DMS 273 (cell line): ENCODE measurements at regions not wholly inside any gene's neighbourhood (a gene's known extent, or its start where the extent isn't known, plus 50 kb on each side); places are given as distances from the start of the nearest gene placed in this dataset.
A peak's percentile ranks its signal among the peaks of the same experiment; 100 is the strongest.
"Not testable (repeated sequence)": the region's sequence is repeated elsewhere in the genome, so short reads cannot be mapped to it uniquely, and the experiment has no call there.

ENCODE experiments used
- DNase-seq: peaks from one replicate; lab custom pipeline; 2025; ENCODE audit not compliant: unreplicated experiment; lab: John Stamatoyannopoulos, UW

DNA sequence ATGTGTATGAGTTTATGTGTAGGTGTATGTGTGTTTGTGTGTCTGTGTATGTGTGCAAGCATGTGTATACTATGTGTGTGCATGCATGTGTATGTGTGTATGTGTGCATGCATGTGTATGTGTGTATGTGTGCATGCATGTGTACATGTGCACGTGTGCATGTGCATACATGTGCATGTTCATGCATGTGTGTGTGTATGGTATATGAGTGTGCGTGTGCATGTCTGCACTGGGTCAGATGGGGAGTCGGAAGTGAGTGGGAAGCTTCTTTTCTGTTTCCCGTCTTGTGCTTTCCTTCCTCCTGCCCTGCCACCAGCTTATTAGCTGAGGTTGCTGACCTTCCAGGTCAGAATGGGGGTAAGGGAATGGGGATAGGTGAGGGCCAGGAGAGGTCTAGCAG lies 174.7 kb downstream of the MAP2K4 start:
- DNase-seq = no peak

DNA sequence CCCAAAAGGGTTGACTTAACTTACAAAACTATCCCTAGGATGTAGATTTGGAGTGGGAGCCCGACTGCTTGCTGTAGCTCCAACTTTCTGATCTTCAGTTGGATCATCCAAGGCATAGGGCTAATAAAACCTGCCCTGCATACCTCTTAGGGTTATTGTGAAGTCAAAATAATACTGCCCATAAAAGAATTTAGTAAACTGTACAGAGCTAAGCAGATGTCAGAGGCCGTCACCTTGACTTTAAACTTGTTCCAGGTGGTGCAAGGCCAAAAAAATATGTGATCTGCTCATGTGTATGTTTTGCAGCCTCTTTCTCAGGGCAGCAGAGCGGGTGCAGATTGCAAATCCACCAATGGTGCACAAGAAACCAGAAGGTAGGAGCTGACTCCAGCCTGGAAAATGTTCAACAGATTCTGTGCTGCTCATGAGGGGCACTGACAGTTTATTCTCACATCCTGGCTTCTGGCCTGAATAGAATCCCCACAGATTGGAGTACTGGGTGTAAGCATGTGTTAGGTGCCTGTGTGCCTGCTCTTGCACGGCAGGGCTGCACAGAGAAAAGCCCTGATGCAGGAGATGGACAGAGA lies 180.7 kb downstream of the MAP2K4 start:
- peak; percentile 46 for DNase-seq

DNA sequence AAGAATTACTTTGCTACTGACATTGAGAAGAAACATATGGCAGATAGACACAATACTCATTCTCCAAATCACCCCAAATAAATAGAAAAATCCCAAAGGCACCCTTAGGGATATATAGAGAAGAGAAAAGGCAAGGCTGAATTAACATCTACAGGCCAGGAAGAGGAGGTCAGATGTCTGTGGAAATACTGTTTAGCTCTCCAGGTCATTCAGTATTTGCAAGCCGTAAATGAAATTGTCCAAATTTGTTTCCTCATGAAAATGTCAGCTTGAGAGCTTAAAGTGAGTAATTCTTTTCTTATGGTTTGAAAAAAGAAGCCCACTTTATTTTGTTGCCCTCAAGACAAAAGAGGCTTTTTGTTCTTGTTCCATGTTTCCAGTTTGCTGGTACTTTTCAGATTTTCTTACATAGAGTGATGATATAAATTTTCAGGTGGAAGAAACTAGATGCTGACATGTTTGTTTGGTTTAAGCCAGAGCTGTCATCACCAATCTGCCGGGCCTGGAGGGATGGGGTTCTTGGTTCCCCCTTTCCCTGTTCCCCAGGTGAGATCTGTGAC lies 189.0 kb downstream of the MAP2K4 start:
- DNase-seq = no peak

DNA sequence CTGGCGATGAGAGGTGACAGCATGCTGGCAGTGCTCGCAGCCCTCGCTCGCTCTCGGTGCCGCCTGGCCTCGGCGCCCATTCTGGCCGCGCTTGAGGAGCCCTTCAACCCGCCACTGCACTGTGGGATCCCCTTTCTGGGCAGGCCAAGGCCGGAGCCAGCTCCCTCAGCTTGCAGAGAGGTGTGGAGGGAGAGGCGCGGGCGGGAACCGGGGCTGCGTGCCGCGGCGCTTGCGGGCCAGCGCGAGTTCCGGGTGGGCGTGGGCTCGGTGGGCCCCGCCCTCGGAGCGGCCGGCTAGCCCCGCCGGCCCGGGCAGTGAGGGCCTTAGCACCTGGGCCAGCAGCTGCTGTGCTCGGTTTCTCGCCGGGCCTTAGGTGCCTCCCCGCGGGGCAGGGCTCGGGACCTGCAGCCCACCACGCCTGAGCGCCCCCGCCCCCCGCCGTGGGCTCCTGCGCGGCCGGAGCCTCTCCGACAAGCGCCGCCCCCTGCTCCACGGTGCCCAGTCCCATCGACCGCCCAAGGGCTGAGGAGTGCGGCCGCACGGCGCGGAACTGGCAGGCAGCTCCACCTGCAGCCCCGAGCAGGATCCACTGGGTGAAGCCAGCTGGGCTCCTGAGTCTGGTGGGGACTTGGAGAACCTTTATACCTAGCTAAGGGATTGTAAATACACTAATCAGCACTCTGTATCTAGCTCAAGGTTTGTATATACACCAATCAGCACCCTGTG lies 200.2 kb downstream of the MAP2K4 start:
- DNase-seq = not testable (repeated sequence)

DNA sequence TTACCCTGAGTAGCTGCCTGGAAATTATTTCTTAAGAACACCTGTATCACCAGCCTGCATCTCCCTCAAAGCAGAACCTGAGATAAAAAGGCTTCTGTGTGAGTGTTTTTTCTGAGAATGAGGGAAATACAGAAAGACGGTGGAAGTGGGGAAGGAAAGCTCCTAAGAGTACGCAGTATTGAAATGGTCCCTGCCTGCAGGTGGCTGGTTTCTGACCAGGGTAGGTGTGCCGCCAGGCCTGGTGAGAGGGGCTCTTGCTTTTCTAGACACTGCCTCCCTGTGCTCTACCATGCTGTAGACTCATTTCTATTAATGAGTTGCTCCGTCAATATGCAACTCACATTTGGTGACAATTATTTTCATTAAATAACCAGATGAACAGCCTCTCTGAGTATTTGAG lies 201.7 kb downstream of the MAP2K4 start:
- no peak for DNase-seq

DNA sequence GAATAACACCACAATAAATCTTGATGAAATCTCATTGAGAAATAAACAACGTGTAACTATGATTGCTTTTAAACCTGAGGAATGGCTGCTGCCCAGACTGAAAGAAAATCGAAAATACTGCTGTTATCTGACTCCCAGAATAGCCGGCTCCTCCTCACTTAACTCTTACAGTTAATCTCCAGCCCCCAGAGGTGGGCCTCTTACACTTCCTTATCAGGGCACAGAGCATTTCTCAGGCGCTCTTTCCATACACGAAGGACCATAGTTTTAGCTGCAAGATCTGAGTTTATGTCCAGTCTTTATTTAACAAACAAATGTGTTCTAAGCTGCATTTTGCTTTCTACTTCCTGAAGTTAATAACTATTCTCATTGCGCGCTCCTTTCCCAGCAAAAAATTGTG lies 206.9 kb downstream of the MAP2K4 start:
- DNase-seq = no peak

DNA sequence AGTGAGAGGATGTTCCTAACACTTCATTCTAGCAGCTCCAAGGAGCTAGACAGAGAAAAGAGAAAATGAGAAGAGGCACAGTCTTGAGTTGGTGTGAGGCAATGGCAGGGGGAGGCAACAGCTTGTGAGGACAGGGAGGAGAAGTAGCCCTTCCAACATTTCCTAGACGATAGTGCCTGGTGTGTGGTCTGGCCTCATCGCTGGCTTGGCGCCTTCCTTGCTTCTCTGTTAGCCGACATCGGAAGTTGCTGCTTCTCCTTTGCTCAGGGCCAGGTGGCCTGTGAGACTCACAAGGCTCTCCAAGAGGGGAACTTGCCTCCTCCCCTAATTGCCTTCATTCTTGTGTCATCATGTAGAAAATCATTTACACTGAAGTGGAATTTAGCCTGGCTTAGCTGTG lies 208.7 kb downstream of the MAP2K4 start:
- DNase-seq = no peak

DNA sequence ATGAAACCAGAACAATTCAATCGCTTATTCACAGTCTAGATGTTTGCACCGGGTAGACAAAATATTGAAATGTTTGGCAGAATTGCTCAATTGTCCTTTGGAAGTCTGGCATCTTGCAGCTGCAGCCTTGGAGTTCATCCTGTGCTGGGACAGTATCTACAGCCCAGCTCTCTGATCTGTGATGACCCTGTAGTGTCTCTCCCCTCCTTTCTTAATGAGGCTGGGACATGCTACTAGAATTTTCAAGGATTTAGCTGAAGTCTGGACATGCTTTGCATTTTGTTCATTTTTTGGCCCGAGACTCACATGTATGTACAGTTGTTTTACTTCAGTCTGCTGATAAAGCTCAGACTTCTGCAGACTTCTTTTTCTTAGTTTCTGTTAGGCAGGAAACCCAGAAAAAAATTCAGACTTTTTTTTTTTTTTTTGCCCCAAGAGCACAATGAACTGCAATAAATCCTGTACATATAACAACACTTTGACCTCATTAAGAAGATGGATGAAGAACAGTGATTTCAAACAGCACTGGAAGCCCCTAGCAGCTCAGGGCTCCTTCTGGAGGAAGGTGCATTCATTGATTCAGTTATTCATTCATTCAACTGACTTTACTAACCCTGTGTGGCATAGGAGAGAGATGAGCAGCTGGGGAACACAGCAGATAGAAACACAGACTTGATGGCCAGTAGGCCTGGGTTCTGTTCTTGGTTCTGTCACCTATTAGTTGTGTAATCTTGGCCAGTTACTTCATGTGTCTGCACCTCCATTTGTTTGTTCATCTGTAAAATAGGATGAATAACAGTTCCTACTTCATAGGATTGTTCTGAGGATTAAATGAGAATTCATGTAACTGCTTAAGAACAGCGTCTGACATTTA lies 210.0 kb downstream of the MAP2K4 start:
- no peak for DNase-seq

DNA sequence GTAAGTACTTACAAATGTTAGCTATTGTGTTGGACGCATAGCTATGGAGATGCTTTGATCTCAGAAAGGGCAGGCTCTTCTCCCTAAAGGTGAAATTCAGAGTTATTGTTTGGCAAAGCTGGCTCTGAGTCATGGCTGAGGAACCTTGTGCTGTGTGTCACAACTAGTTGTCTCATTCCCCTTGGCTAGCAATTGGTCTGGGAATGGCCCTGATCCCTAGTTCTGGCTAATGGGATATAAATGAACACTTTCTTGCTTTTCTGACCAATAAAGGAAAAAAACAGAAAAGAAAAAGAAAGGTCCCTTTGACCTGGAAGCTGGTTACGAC lies 210.6 kb downstream of the MAP2K4 start:
- no peak for DNase-seq

DNA sequence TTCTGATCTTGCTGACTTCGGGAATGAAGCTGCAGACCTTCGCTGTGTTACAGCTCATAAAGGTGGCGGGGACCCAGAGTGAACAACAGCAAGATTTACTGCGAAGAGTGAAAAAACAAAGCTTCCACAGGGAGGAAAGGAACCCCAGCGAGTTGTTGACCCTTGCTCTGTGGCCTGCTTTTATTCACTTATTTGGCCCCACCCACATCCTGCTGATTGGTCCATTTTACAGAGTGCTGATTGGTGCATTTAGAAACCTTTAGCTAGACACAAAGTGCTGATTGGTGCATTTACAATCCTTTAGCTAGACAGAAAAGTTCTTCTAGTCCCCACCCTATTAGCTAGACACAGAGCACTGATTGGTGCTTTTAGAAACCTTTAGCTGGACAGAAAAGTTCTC lies 218.3 kb downstream of the MAP2K4 start:
- DNase-seq = not testable (repeated sequence)

DNA sequence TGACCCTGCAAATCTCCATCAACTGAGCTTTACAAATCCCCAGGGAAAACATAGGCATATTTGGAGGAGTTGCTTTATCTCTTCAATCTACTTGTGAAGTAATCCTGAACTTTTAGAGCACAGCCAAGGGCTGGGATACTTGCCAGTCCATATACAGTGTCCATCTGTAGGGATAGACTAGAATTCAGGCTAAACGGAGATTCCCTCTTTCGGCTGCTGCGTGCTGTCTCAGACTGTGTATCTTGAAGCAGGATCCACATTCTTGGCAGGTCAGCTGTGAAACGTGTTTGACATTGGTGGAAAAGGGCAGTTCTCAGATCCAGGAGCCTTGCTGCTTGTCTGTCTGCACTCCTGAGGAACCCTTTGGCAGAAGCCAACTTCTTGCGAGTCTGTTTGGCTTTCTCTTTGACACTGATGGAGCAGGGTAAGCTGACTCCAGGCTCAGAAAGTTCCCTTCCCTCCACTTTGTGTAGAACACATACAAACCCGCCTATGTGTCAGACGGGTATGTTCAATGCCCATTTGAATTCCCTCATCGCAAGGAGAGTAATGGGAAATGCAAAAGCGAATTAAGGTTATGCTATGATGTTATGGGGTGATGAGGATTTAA lies 221.8 kb downstream of the MAP2K4 start:
- peak; percentile 31 for DNase-seq

DNA sequence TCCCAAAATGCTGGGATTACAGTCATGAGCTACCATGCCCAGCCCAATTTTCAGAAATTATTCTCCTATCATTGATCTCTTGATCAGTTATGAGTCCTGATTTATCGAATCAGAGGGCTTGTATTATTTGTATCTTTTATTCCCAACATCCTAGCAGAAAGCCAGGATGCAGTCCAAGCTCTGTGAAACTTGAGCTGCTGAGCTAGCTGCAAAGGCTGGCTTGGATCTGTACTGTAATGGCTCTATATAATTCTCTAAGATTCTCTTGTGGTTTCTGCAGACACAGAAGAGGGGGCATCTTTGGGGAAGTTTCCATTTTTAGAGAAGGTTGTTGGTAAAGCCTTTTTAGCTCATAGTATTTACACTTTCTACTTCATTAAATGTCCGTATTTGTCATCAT lies 227.1 kb downstream of the MAP2K4 start:
- no peak for DNase-seq

DNA sequence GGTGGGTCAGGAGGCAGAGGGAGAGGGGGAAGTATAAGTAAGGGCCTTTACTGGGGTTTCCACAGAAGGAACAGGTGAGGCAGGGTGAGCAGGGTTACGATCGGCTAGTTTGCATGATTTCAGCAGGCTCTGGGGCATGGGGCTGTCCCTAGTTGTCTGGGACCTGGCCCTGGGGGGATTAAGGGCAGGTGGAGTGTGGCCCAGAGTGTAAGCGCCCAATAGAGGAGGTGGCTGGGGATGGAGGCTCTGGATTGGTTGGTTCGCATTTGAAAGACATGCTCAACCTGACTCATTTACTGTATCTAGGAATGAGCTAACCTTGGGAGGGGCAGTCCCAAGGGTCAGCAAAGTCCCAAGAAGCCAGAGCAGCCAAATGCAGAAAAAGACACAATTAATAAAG lies 230.3 kb downstream of the MAP2K4 start:
- no peak for DNase-seq

DNA sequence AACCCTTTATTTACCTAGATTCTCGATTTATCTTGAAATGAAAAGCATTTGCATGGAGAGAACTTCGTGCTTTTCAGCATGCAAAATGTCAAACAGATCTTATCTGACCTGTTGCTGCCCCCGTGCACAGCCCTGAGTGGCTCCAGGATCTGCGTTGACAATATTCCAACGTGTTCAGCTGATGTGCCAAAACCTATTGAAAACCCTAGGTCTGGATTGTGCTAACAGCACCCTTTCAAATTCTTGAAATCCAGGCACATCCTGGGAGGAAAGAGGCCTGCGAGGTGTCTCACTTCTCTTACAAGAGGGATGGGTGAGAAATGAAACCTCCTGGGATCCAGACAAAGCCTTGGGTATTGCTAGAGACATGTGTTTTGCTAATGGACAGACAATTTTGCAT lies 231.8 kb downstream of the MAP2K4 start:
- no peak for DNase-seq

DNA sequence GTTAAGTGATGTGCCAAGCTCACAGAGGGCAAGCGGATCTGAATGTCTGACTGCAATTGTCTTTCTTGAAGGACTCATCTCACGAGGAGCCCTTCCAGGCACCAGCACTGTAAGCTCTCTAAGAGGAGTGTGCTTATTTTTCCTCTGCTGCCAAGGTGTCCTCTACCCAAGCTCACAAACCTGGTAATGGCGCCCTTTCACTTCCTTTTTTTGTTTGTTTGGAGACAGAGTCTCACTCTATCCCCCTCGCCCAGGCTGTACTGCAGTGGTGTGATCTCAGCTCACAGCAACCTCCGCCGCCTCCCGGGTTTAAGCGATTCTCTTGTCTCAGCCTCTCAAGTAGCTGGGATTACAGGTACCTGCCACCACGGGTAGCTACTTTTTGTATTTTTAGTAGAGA lies 233.8 kb downstream of the MAP2K4 start:
- no peak for DNase-seq

DNA sequence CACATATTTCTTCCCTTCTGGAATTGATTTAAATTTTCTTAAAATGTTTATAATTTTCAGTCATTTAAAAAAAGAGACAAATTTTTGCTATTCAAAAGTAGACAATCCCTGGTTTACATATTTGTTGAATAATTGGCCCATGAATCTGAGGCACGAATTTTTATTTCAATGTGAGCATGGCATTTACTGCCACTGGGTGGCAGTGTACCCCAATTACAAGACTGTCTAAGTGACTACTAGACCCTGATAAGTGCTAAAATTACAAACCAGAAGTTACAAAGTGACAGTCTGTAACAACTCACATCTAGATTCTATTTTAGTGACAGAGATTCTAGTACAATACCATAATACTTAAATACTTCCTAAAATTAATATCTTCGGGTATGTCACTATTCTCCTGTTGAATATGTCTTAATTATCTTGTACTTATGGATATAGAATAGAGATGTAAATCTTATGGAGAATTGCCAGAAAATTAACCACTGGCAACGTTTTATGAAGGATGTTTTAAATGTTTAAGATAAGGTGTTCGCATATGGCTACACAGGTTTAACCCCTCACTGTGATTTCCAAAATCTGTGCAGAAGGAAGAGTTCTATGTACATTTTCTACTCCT lies 235.8 kb downstream of the MAP2K4 start:
- peak; percentile 71 for DNase-seq

DNA sequence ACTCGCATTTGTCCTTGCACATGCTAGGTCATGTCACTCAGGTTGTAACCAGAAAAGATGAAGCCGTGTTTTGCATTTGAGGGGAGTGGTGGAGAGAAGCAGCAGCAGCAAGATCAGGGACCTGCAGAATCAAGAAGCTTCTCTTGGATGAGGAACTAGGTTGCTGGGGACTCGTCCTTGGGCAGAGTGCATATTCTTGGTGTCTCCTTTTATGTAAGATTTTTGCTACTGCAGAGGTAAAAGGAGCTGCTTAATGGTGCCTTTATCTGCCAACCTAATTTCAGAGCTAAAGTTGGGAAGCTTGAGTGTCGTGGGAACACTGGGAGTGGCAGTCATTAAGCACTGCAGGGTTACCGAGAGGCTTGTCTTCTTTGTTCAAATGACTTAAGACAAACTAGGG lies 236.5 kb downstream of the MAP2K4 start:
- peak; percentile 7 for DNase-seq

DNA sequence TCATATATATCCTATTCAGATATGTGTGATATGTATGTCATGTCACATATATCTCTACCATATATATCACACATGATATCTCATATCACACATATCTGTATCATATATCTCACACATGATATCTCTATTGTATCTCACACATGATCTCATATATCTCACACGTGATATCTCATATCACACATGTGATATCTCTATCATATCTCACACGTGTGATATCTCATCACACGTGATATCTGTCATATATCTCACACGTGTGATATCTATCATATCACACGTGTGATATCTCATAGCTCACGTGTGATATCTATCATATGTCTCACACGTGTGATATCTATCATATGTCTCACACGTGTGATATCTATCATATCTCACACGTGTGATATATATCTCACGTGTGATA lies 240.7 kb downstream of the MAP2K4 start:
- DNase-seq = no peak

DNA sequence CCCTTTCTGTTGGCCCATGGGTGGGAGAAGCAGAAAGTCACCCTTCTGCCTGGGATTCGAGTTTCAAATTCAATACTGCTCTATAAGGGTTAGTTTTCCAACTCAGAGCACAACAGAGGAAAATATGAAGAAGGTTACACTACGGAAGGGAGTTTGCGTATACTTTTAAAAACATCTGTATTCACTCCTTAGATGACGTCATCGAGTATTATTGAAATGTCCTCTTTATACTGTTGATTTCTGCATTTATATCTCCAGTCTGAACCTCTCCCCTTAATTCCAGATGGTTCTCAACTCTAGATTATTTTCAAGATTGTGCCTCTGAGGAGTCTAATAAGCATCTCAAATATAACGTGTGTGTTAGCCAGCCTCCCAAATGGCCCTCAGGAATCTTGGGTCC lies 249.1 kb downstream of the MAP2K4 start:
- no peak for DNase-seq

DNA sequence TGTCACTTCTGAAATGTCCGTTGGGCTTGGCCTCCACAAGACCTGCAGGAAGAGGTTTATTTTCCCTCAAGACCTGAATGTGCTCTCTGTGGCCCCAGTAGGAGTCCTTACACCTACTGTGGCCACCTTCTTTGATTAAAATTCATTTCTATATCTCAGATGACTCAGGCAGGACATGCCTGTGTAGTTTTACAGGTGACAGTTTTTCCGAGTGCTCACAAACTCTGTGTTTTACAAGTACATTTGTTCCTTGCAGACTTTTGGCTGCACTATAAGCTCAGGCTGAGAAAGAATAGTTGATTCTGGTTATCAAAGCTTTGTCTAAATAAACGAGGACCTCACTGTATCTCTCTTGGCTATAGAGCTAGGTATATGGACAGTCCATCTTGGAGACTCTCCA lies 257.1 kb downstream of the MAP2K4 start:
- no peak for DNase-seq

DNA sequence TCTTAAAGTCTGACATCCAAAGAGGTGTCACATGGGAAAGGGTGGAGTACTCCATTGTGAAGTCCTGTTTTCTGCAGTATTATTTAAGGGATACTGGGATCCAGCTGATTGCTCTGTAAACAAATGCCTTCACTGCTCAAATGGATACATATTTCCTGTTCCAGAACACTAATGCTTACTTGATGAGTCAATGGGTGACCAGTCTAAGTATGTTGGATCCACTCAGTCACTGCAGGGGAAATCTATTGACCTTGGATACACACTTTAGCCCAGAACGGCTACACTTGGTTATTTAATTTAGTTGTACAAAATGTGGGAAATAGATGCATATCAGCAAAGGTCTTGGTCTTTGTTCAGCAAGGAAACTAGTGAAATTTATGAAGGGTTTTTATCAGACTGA lies 261.4 kb downstream of the MAP2K4 start:
- DNase-seq = no peak
